OCI-LY3 (cell line): ENCODE measurements at regions not wholly inside any gene's neighbourhood (a gene's known extent, or its start where the extent isn't known, plus 50 kb on each side); places are given as distances from the start of the nearest gene placed in this dataset.

Experiments
- CTCF ChIP-seq: fragments of 200-600, 300-600 bp; sonication (generic); IDR thresholded peaks from 2 replicates; pipeline ENCODE4 v1.5.1; 2014; ENCODE audit warnings: antibody characterized with exemption, low read length, low read depth
- EZH2phosphoT487 ChIP-seq: fragments of 200-600 bp; shearing (Covaris generic); IDR thresholded peaks from 2 replicates; pipeline ENCODE4 v1.6.1; 2018; ENCODE audit warnings: antibody characterized with exemption, mixed run types, low read depth

- TF ChIP-seq CTCF: no peak
- no peak for TF ChIP-seq EZH2phosphoT487
These were observed 354.6 kb upstream of the SHH start for GRCh38 chr7:156166692-156167416.
